Endothelial cell of umbilical vein (primary cell): ENCODE measurements at regions not wholly inside any gene's neighbourhood (a gene's known extent, or its start where the extent isn't known, plus 50 kb on each side); places are given as distances from the start of the nearest gene placed in this dataset.

Experiments
- BruUV-seq: library from RNA; stranded (reverse); fragments of 400-500 nt; replicated peaks from 2 replicates; lab custom pipeline; 2021; lab: Mats Ljungman, UMichigan
- CTCF ChIA-PET: fragments of 300-600, 350-600 bp; sonication (Branson Sonifier 250); formaldehyde crosslinking; loops from one replicate; lab custom pipeline; 2021; ENCODE audit warnings: antibody characterized with exemption, inconsistent platforms; lab: Charles Lee
- POLR2A ChIA-PET: fragments of 300-600, 350-600 bp; sonication (Branson Sonifier 250); formaldehyde crosslinking; loops from one replicate; lab custom pipeline; 2021; ENCODE audit warnings: antibody characterized with exemption, inconsistent platforms; lab: Charles Lee
- DNase-seq: peaks from one replicate; pipeline ENCODE4 v3.0.0-alpha.2; 2011; ENCODE audit warnings: low read depth, low spot score
- FAIRE-seq: peaks from 2 replicates; lab custom pipeline; 2011; peaks lifted over from hg19 to GRCh38; lab: Jason Lieb, UNC
- H2AFZ ChIP-seq: 2 replicates; pipeline ENCODE4 v1.6.0; 2012; ENCODE audit warnings: low read depth, low read length, control low read depth, inconsistent platforms
- H3K27ac ChIP-seq: 2 replicates; pipeline ENCODE4 v1.5.1; 2011; ENCODE audit warnings: low read depth, mild to moderate bottlenecking, control low read depth, low read length, moderate library complexity; ENCODE audit not compliant: insufficient read depth
- H3K27me3 ChIP-seq, 2 experiments: 2 replicates each; pipeline versions ENCODE4 v1.6.0 to v1.6.1; 2011; ENCODE audit warnings: low read length in 2 of 2, mixed read lengths in 1 of 2; ENCODE audit not compliant: control insufficient read depth in 2 of 2, insufficient read depth in 2 of 2
- H3K36me3 ChIP-seq, 2 experiments: 2 replicates in 1 of 2; 3 replicates in 1 of 2; pipeline ENCODE4 v1.5.1; 2011; ENCODE audit warnings: low read length in 2 of 2, mild to moderate bottlenecking in 1 of 2, moderate library complexity in 1 of 2; ENCODE audit not compliant: control insufficient read depth in 2 of 2, insufficient read depth in 2 of 2; ENCODE audit errors: extremely low read depth in 1 of 2
- H3K4me1 ChIP-seq: 3 replicates; pipeline ENCODE4 v1.5.1; 2011; ENCODE audit warnings: mild to moderate bottlenecking, low read length; ENCODE audit not compliant: control insufficient read depth, insufficient read depth; ENCODE audit errors: extremely low read depth
- H3K4me2 ChIP-seq: 2 replicates; pipeline ENCODE4 v1.6.1; 2011; ENCODE audit warnings: low read length, control low read depth, mixed read lengths; ENCODE audit not compliant: insufficient read depth
- H3K4me3 ChIP-seq, 3 experiments: fragments of 200-600 bp in 1 of 3; sonication (generic), shearing (Covaris generic) in 1 of 3; replicated peaks in 1 of 3; 2 replicates each; pipeline ENCODE4 v1.5.1; 2011 to 2016; ENCODE audit warnings: control low read depth in 3 of 3, low read length in 3 of 3, mild to moderate bottlenecking in 2 of 3, inconsistent platforms in 1 of 3, low read depth in 1 of 3, moderate library complexity in 1 of 3; ENCODE audit not compliant: insufficient read depth in 1 of 3
- H3K79me2 ChIP-seq: 2 replicates; pipeline ENCODE4 v1.6.0; 2012; ENCODE audit warnings: low read length, inconsistent platforms; ENCODE audit not compliant: control insufficient read depth, insufficient read depth
- H3K9ac ChIP-seq: replicated peaks from 2 replicates; pipeline ENCODE3; 2011; ENCODE audit warnings: low read length, control low read depth; ENCODE audit not compliant: insufficient read depth; ENCODE audit errors: extremely low read depth
- H3K9me1 ChIP-seq: replicated peaks from 3 replicates; pipeline ENCODE4 v1.6.0; 2011; ENCODE audit warnings: mild to moderate bottlenecking, low read length; ENCODE audit not compliant: control insufficient read depth, insufficient read depth; ENCODE audit errors: extremely low read depth
- H3K9me3 ChIP-seq: replicated peaks from 2 replicates; pipeline ENCODE4 v1.5.1; 2012; ENCODE audit warnings: low read length, inconsistent platforms; ENCODE audit not compliant: control insufficient read depth, insufficient read depth
- H4K20me1 ChIP-seq: replicated peaks from 2 replicates; pipeline ENCODE3; 2011; ENCODE audit warnings: mild to moderate bottlenecking, low read length; ENCODE audit not compliant: control insufficient read depth, insufficient read depth; ENCODE audit errors: extremely low read depth
- EZH2 ChIP-seq: IDR thresholded peaks from 2 replicates; pipeline ENCODE4 v1.6.1; 2012; ENCODE audit warnings: borderline replicate concordance, low read depth, mild to moderate bottlenecking, moderate library complexity, low read length, inconsistent platforms; ENCODE audit not compliant: severe bottlenecking
- FOS ChIP-seq: IDR thresholded peaks from 2 replicates; pipeline ENCODE4 v1.6.1; 2011; ENCODE audit warnings: mild to moderate bottlenecking, low read length, moderate library complexity, borderline replicate concordance; ENCODE audit not compliant: insufficient read depth
- GATA2 ChIP-seq: IDR thresholded peaks from 2 replicates; pipeline ENCODE4 v1.7.0; 2011; ENCODE audit warnings: low read depth, mild to moderate bottlenecking, moderate library complexity, mixed read lengths, low read length; ENCODE audit not compliant: insufficient read length, insufficient read depth
- JUN ChIP-seq: IDR thresholded peaks from 2 replicates; pipeline ENCODE4 v1.6.1; 2011; ENCODE audit warnings: borderline replicate concordance, low read depth; ENCODE audit not compliant: insufficient read length, insufficient read depth
- POLR2A ChIP-seq: IDR thresholded peaks from 2 replicates; pipeline ENCODE4 v1.6.1; 2012; ENCODE audit warnings: low read depth, mild to moderate bottlenecking, control low read depth, low read length
- dilution Hi-C: fragments of 300-500 bp; cut with MboI; formaldehyde crosslinking; loops from one replicate; pipeline ENCODE4 v1.15.0; 2019; ENCODE audit warnings: low sequenced_read_pairs; ENCODE audit not compliant: extremely low pct_ligation_motif_present
- intact Hi-C: fragments of 100-400 bp; cut with micrococcal nuclease; formaldehyde crosslinking; loops from one replicate; pipeline ENCODE4 v1.10.0; 2022
- TF ChIP-seq, protein P1 (sequence below): IDR thresholded peaks from 2 replicates; pipeline ENCODE4 v1.6.1; 2011; ENCODE audit not compliant: insufficient read depth, insufficient read length
- TF ChIP-seq, protein P2 (sequence below), 2 donors: IDR thresholded peaks; 1 replicate in 1 of 2; 2 replicates in 1 of 2; pipeline ENCODE4 v1.5.1; 2011; ENCODE audit warnings: low read length in 2 of 2, mild to moderate bottlenecking in 2 of 2, moderate library complexity in 2 of 2, control low read depth in 1 of 2, inconsistent platforms in 1 of 2, low read depth in 1 of 2; ENCODE audit not compliant: insufficient read depth in 1 of 2; ENCODE audit errors: extremely low read depth in 1 of 2

DNA sequence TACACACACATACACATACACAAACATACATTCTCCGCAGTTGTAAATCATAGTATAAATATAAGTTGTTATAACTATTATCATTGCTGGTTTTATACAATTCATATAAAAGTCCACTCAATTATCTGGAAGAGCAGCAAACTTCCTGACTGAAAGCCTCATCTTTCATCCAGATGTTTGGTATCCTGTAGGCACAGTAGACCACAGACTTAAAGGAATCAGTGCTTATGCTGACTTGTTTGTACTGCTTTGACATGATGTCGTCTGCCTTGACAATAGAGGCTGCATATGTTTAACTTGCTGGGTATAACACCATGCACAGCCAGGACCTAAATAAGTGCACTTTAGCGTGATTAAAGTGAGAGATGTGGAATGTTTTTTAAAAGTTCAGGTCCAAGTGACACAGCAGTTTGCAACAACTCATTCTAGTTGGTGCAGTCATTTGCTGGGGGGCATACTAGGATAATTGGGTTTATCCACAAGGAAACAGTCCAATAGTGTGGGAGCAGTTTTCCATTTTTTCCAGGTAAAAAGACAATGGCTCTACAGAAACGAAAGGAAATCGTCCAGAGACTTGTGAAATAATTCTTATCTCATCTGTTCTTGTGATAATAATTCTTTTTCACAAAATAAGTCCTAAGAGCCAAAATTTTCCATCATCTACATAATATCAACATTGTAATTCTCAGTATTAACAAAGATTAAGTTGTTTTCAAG lies 110.3 kb upstream of the TSPAN2 start:
- DNase-seq = no peak

More for the DNA sequence above, 110.3 kb upstream of the TSPAN2 start:
- POLR2A ChIA-PET = no interaction called here
- CTCF ChIA-PET = interaction anchor here (1.1 kb wide), 1 partner anchor 10 kb away, joined by 4 read pairs; no protein-coding TSS in a partner anchor
- no peak for FAIRE-seq
- H3K27me3 ChIP-seq = no peaks in the 10 kb centered on the region
- no peaks in the 10 kb centered on the region for H3K9me1 ChIP-seq
- no peaks in the 10 kb centered on the region for H4K20me1 ChIP-seq
- H3K4me1 ChIP-seq = no peaks in the 10 kb centered on the region
- H3K27ac ChIP-seq = no peak overlapping the region
- H3K4me2 ChIP-seq = no peak overlapping the region
- TF ChIP-seq FOS (no peak), POLR2A (no peak), EZH2 (no peak), GATA2 (no peak), JUN (no peak)
- TF ChIP-seq, protein P1, sequence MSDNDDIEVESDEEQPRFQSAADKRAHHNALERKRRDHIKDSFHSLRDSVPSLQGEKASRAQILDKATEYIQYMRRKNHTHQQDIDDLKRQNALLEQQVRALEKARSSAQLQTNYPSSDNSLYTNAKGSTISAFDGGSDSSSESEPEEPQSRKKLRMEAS = no peak
- TF ChIP-seq, protein P2, sequence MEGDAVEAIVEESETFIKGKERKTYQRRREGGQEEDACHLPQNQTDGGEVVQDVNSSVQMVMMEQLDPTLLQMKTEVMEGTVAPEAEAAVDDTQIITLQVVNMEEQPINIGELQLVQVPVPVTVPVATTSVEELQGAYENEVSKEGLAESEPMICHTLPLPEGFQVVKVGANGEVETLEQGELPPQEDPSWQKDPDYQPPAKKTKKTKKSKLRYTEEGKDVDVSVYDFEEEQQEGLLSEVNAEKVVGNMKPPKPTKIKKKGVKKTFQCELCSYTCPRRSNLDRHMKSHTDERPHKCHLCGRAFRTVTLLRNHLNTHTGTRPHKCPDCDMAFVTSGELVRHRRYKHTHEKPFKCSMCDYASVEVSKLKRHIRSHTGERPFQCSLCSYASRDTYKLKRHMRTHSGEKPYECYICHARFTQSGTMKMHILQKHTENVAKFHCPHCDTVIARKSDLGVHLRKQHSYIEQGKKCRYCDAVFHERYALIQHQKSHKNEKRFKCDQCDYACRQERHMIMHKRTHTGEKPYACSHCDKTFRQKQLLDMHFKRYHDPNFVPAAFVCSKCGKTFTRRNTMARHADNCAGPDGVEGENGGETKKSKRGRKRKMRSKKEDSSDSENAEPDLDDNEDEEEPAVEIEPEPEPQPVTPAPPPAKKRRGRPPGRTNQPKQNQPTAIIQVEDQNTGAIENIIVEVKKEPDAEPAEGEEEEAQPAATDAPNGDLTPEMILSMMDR (IDR thresholded peaks at IDR 0.05; ENCODE audit: extremely low read depth in 1 of 2, insufficient read depth in 1 of 2, low read depth in 1 of 2, low read length in 2 of 2) = no peak
- H3K4me3 ChIP-seq = no peak overlapping the region
- H2AFZ ChIP-seq = no peak overlapping the region
- intact Hi-C loops = no loop called here
- dilution Hi-C loops = no loop called here
- no peaks in the 10 kb centered on the region for H3K36me3 ChIP-seq
- no TSS peak for BruUV-seq
- H3K79me2 ChIP-seq = no peaks in the 10 kb centered on the region
- no peaks in the 10 kb centered on the region for H3K9me3 ChIP-seq
- H3K9ac ChIP-seq = no peak overlapping the region
